Liver (tissue), 3 donors: ENCODE measurements at regions not wholly inside any gene's neighbourhood (a gene's known extent, or its start where the extent isn't known, plus 50 kb on each side); places are given as distances from the start of the nearest gene placed in this dataset.

Experiments
- EGR1 ChIP-seq, 2 donors: IDR thresholded peaks; 2 replicates each; pipeline ENCODE4 v1.6.1; 2016 to 2018; ENCODE audit warnings: antibody characterized with exemption in 2 of 2, low read depth in 2 of 2
- GABPA ChIP-seq, 2 donors: IDR thresholded peaks in 1 of 2; conservative IDR thresholded peaks in 1 of 2; 2 replicates each; pipeline ENCODE4 v1.6.1; 2016; ENCODE audit warnings: antibody characterized with exemption in 2 of 2, mild to moderate bottlenecking in 1 of 2, moderate library complexity in 1 of 2
- HNF4G ChIP-seq: IDR thresholded peaks from 2 replicates; pipeline ENCODE4 v1.6.1; 2016; ENCODE audit warnings: antibody characterized with exemption
- RAD21 ChIP-seq, 2 donors: IDR thresholded peaks; 2 replicates each; pipeline ENCODE4 v1.6.1; 2016; ENCODE audit warnings: antibody characterized with exemption in 2 of 2, mild to moderate bottlenecking in 2 of 2
- ZBTB33 ChIP-seq: IDR thresholded peaks from 2 replicates; pipeline ENCODE4 v1.6.1; 2016; ENCODE audit warnings: antibody characterized with exemption
- TF ChIP-seq, protein P1 (sequence below): fragments of 150-350 bp; IDR thresholded peaks from 2 replicates; pipeline ENCODE4 v1.5.1; 2017; ENCODE audit warnings: improper control_type of control experiment, low read depth, low read length; ENCODE audit not compliant: missing input control
- donor health status: healthy.
- donor health status: healthy.

- TF ChIP-seq, protein P1, sequence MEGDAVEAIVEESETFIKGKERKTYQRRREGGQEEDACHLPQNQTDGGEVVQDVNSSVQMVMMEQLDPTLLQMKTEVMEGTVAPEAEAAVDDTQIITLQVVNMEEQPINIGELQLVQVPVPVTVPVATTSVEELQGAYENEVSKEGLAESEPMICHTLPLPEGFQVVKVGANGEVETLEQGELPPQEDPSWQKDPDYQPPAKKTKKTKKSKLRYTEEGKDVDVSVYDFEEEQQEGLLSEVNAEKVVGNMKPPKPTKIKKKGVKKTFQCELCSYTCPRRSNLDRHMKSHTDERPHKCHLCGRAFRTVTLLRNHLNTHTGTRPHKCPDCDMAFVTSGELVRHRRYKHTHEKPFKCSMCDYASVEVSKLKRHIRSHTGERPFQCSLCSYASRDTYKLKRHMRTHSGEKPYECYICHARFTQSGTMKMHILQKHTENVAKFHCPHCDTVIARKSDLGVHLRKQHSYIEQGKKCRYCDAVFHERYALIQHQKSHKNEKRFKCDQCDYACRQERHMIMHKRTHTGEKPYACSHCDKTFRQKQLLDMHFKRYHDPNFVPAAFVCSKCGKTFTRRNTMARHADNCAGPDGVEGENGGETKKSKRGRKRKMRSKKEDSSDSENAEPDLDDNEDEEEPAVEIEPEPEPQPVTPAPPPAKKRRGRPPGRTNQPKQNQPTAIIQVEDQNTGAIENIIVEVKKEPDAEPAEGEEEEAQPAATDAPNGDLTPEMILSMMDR, result no peak
- no peak for TF ChIP-seq EGR1 (IDR thresholded peaks at IDR 0.05; ENCODE audit: low read depth in 2 of 2)
- TF ChIP-seq GABPA (IDR thresholded peaks at IDR 0.05 in 1 of 2, conservative IDR thresholded peaks at IDR 0.05 in 1 of 2), result no peak
- TF ChIP-seq HNF4G, result no peak
- no peak for TF ChIP-seq RAD21 (IDR thresholded peaks at IDR 0.05)
- TF ChIP-seq ZBTB33, result no peak
Observed at GRCh38 chr4:43959976-43960375, 488.6 kb downstream of the KCTD8 start.
